GM12878 (cell line): ENCODE measurements at regions not wholly inside any gene's neighbourhood (a gene's known extent, or its start where the extent isn't known, plus 50 kb on each side); places are given as distances from the start of the nearest gene placed in this dataset.

Source experiments
- ATAC-seq: fragments of 200-7000 bp; cut with Tn5 transposase; 3 replicates; pipeline ENCODE4 v1.9.1; 2020; ENCODE audit warnings: mild to moderate bottlenecking, moderate library complexity
- BruUV-seq: library from RNA; stranded (reverse); fragments of 400-500 nt; replicated peaks from 2 replicates; lab custom pipeline; 2021; lab: Mats Ljungman, UMichigan
- CTCF ChIA-PET: fragments of 300-600 bp; sonication (Branson Sonifier 250); formaldehyde crosslinking; extraction: SDS; loops from one replicate; lab custom pipeline; 2021; ENCODE audit warnings: inconsistent platforms; lab: Yijun Ruan, JAX
- POLR2A ChIA-PET: fragments of 350-600 bp; formaldehyde crosslinking; extraction: SDS; loops from one replicate; lab custom pipeline; 2021; ENCODE audit warnings: inconsistent platforms; lab: Charles Lee
- RAD21 ChIA-PET: fragments of 300-600 bp; sonication (Branson Sonifier 250); formaldehyde crosslinking; loops from one replicate; lab custom pipeline; 2023; ENCODE audit warnings: antibody characterized with exemption; ENCODE audit not compliant: unreplicated experiment; lab: Charles Lee
- SMC1A ChIA-PET: fragments of 300-600 bp; sonication (Branson Sonifier 250); formaldehyde crosslinking; loops from one replicate; lab custom pipeline; 2023; ENCODE audit not compliant: unreplicated experiment, uncharacterized antibody; lab: Charles Lee
- DNase-seq: peaks from one replicate; pipeline ENCODE4 v3.0.0-alpha.2; 2011; ENCODE audit warnings: low read depth, low spot score
- FAIRE-seq: peaks from 3 replicates; lab custom pipeline; 2011; peaks lifted over from hg19 to GRCh38; lab: Jason Lieb, UNC
- H2AFZ ChIP-seq: 2 replicates; pipeline ENCODE4 v1.6.0; 2011; ENCODE audit warnings: low read depth, low read length, control low read depth; ENCODE audit not compliant: control insufficient read depth
- H3K27ac ChIP-seq: 2 replicates; pipeline ENCODE4 v1.5.1; 2011; ENCODE audit warnings: control low read depth; ENCODE audit not compliant: control insufficient read depth, insufficient read depth
- H3K27me3 ChIP-seq, 2 experiments: replicated peaks in 1 of 2; 2 replicates each; pipeline versions ENCODE4 v1.6.0 to v1.6.1; 2011; ENCODE audit warnings: low read length in 1 of 2; ENCODE audit not compliant: control insufficient read depth in 2 of 2, insufficient read depth in 2 of 2
- H3K36me3 ChIP-seq, 2 experiments: 2 replicates each; pipeline ENCODE4 v1.5.1; 2011; ENCODE audit warnings: low read length in 1 of 2; ENCODE audit not compliant: control insufficient read depth in 2 of 2, insufficient read depth in 2 of 2
- H3K4me1 ChIP-seq: 2 replicates; pipeline ENCODE4 v1.6.1; 2011; ENCODE audit warnings: mild to moderate bottlenecking, low read length, moderate library complexity, mixed read lengths; ENCODE audit not compliant: control insufficient read depth, insufficient read depth
- H3K4me2 ChIP-seq: 2 replicates; pipeline ENCODE4 v1.6.0; 2011; ENCODE audit warnings: control low read depth; ENCODE audit not compliant: control insufficient read depth, insufficient read depth
- H3K4me3 ChIP-seq: fragments of 200-600 bp; sonication (generic); 2 replicates; pipeline ENCODE4 v1.5.1; 2016
- H3K79me2 ChIP-seq: 2 replicates; pipeline ENCODE4 v1.6.0; 2011; ENCODE audit warnings: low read length; ENCODE audit not compliant: control insufficient read depth, insufficient read depth
- H3K9ac ChIP-seq: 2 replicates; pipeline ENCODE4 v1.8.0; 2011; ENCODE audit warnings: low read length, control low read depth, mixed read lengths; ENCODE audit not compliant: control insufficient read depth, insufficient read depth
- H3K9me3 ChIP-seq: replicated peaks from 3 replicates; pipeline ENCODE4 v1.5.1; 2011; ENCODE audit warnings: mild to moderate bottlenecking, low read length; ENCODE audit not compliant: control insufficient read depth, insufficient read depth
- H4K20me1 ChIP-seq: 2 replicates; pipeline ENCODE4 v1.6.0; 2011; ENCODE audit not compliant: control insufficient read depth, insufficient read depth
- BACH1 ChIP-seq: fragments of 450-650 bp; IDR thresholded peaks from 2 replicates; pipeline ENCODE4 v1.6.1; 2017; ENCODE audit warnings: mild to moderate bottlenecking, borderline replicate concordance
- MTA3 ChIP-seq: IDR thresholded peaks from 2 replicates; pipeline ENCODE4 v1.6.1; 2012; ENCODE audit warnings: low read length, inconsistent platforms, borderline replicate concordance
- RBBP5 ChIP-seq: fragments of 200-600 bp; sonication (generic); conservative IDR thresholded peaks from 2 replicates; pipeline ENCODE4 v1.6.1; 2016
- ZSCAN29 ChIP-seq: fragments of 450-650 bp; IDR thresholded peaks from 2 replicates; pipeline ENCODE4 v1.6.1; 2017; ENCODE audit warnings: mild to moderate bottlenecking, moderate library complexity
- WGBS: methylation state at CpG from one replicate; pipeline ENCODE4 v1.1.6; 2016; ENCODE audit warnings: low lambda C conversion rate; ENCODE audit not compliant: insufficient replicate concordance, insufficient coverage; ENCODE audit errors: missing lambda C conversion rate; 5-methylcytosine and 5-hydroxymethylcytosine counted together
- in situ Hi-C: fragments of 300-500 bp; cut with MboI; formaldehyde crosslinking; loops from 9 replicates; pipeline ENCODE4 v1.14.3; 2018; ENCODE audit warnings: mixed read lengths
- intact Hi-C: fragments of 100-400 bp; cut with micrococcal nuclease; formaldehyde crosslinking; loops from one replicate; pipeline ENCODE4 v1.14.2; 2022; ENCODE audit not compliant: unreplicated experiment
- TF ChIP-seq, protein P1 (sequence below): fragments of 450-650 bp; formaldehyde crosslinking; IDR thresholded peaks from 2 replicates; pipeline ENCODE4 v1.5.0; 2022; ENCODE audit warnings: mild to moderate bottlenecking, missing genetic modification characterization
- TF ChIP-seq, protein P2 (sequence below): IDR thresholded peaks from 2 replicates; pipeline ENCODE4 v1.6.1; 2011; ENCODE audit warnings: borderline replicate concordance, low read depth, mild to moderate bottlenecking, moderate library complexity, low read length; ENCODE audit not compliant: insufficient read depth, poor library complexity, severe bottlenecking
- TF ChIP-seq, protein P3 (sequence below): fragments of 450-650 bp; IDR thresholded peaks from 2 replicates; pipeline ENCODE4 v1.6.1; 2018; ENCODE audit warnings: mild to moderate bottlenecking, low read depth, moderate library complexity; ENCODE audit not compliant: partially characterized antibody
- TF ChIP-seq, protein P4 (sequence below): fragments of 450-650 bp; IDR thresholded peaks from 2 replicates; pipeline ENCODE4 v1.6.1; 2016; ENCODE audit warnings: mild to moderate bottlenecking

DNA sequence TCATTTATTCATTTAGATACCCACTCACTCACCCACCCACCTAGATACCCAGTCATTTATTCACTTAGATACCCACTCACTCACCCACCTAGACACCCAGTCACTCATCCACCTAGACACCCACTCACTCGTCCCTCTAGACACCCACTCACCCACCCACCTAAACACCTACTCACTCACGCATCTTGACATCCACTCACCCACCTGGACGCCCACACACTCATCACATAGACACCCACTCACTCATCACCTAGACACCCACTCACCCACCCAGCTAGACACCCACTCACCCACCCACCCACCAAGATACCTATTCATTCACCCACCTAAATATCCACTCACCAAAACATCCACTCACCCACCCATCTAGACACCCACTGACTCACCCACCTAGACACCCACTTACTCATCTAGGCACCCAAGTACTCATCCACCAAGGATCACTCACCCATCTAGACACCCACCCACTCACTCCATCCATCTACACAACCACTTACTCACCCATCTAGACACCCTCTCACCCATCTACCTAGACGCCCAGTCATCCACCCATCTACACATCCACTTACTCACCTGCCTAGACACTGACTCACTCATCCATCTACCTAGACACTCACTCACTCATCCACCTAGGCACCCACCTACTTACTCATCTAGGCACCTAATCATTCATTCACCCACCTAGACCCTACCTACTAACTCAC, 723.7 kb upstream of the RAB6C start (continued):
- TF ChIP-seq, protein P1, sequence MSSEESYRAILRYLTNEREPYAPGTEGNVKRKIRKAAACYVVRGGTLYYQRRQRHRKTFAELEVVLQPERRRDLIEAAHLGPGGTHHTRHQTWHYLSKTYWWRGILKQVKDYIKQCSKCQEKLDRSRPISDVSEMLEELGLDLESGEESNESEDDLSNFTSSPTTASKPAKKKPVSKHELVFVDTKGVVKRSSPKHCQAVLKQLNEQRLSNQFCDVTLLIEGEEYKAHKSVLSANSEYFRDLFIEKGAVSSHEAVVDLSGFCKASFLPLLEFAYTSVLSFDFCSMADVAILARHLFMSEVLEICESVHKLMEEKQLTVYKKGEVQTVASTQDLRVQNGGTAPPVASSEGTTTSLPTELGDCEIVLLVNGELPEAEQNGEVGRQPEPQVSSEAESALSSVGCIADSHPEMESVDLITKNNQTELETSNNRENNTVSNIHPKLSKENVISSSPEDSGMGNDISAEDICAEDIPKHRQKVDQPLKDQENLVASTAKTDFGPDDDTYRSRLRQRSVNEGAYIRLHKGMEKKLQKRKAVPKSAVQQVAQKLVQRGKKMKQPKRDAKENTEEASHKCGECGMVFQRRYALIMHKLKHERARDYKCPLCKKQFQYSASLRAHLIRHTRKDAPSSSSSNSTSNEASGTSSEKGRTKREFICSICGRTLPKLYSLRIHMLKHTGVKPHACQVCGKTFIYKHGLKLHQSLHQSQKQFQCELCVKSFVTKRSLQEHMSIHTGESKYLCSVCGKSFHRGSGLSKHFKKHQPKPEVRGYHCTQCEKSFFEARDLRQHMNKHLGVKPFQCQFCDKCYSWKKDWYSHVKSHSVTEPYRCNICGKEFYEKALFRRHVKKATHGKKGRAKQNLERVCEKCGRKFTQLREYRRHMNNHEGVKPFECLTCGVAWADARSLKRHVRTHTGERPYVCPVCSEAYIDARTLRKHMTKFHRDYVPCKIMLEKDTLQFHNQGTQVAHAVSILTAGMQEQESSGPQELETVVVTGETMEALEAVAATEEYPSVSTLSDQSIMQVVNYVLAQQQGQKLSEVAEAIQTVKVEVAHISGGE (CRISPR knock-in tag), result no peak
- no peak for TF ChIP-seq ZSCAN29
- TF ChIP-seq RBBP5, result no peak
- no peak for TF ChIP-seq MTA3

DNA sequence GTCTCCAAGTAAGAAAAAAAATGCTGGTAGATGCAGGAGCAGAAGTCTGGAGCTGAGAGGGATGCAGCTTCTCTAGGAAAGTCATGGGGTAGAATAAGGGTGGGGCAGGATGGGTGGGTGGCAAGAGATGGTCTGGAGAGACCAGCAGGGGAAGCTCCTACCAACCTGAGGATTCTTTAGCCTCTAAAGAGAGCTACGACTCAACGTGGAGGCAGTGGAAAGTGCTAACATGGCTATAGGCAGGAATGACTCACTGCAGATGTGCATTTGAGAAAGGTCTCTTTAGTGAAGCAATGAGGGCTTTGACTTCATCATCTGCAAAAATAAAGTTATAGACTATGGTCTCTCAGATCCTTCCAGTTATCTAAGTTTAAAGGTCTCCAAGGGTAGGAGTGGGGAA, 722.8 kb upstream of the RAB6C start:
- Histone ChIP-seq H3K79me2 (no peaks in the 10 kb centered on the region), H3K36me3 (no peaks in the 10 kb centered on the region), H2AFZ (no peak overlapping the region), H3K4me1 (no peaks in the 10 kb centered on the region), H3K27me3 (no peaks in the 10 kb centered on the region), H3K27ac (no peak overlapping the region), H3K4me3 (no peak overlapping the region), H3K9ac (no peak overlapping the region), H3K9me3 (peaks cover 2% of the 10 kb centered on the region; the same call in 2 of the 3 replicates), H3K4me2 (no peak overlapping the region), H4K20me1 (no peaks in the 10 kb centered on the region)
- in situ Hi-C loops, result no loop called here
- SMC1A ChIA-PET, result no interaction called here
- BruUV-seq, result no TSS peak
- RAD21 ChIA-PET, result no interaction called here
- no peak for ATAC-seq
- FAIRE-seq, result no peak
- CTCF ChIA-PET, result no interaction called here
- intact Hi-C loops, result no loop called here
- POLR2A ChIA-PET, result no interaction called here
- 0% methylated on average over 2 of the region's 2 CpGs for WGBS
- no peak for DNase-seq
- TF ChIP-seq, protein P2, sequence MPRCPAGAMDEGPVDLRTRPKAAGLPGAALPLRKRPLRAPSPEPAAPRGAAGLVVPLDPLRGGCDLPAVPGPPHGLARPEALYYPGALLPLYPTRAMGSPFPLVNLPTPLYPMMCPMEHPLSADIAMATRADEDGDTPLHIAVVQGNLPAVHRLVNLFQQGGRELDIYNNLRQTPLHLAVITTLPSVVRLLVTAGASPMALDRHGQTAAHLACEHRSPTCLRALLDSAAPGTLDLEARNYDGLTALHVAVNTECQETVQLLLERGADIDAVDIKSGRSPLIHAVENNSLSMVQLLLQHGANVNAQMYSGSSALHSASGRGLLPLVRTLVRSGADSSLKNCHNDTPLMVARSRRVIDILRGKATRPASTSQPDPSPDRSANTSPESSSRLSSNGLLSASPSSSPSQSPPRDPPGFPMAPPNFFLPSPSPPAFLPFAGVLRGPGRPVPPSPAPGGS, result no peak
- TF ChIP-seq, protein P3, sequence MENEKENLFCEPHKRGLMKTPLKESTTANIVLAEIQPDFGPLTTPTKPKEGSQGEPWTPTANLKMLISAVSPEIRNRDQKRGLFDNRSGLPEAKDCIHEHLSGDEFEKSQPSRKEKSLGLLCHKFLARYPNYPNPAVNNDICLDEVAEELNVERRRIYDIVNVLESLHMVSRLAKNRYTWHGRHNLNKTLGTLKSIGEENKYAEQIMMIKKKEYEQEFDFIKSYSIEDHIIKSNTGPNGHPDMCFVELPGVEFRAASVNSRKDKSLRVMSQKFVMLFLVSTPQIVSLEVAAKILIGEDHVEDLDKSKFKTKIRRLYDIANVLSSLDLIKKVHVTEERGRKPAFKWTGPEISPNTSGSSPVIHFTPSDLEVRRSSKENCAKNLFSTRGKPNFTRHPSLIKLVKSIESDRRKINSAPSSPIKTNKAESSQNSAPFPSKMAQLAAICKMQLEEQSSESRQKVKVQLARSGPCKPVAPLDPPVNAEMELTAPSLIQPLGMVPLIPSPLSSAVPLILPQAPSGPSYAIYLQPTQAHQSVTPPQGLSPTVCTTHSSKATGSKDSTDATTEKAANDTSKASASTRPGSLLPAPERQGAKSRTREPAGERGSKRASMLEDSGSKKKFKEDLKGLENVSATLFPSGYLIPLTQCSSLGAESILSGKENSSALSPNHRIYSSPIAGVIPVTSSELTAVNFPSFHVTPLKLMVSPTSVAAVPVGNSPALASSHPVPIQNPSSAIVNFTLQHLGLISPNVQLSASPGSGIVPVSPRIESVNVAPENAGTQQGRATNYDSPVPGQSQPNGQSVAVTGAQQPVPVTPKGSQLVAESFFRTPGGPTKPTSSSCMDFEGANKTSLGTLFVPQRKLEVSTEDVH, result no peak
- TF ChIP-seq, protein P4, sequence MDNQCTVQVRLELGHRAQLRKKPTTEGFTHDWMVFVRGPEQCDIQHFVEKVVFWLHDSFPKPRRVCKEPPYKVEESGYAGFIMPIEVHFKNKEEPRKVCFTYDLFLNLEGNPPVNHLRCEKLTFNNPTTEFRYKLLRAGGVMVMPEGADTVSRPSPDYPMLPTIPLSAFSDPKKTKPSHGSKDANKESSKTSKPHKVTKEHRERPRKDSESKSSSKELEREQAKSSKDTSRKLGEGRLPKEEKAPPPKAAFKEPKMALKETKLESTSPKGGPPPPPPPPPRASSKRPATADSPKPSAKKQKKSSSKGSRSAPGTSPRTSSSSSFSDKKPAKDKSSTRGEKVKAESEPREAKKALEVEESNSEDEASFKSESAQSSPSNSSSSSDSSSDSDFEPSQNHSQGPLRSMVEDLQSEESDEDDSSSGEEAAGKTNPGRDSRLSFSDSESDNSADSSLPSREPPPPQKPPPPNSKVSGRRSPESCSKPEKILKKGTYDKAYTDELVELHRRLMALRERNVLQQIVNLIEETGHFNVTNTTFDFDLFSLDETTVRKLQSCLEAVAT, result no peak
- TF ChIP-seq BACH1, result no peak
